CD4-positive, alpha-beta T cell (primary cell): ENCODE measurements at regions not wholly inside any gene's neighbourhood (a gene's known extent, or its start where the extent isn't known, plus 50 kb on each side); places are given as distances from the start of the nearest gene placed in this dataset.

Experiments used
- ATAC-seq: fragments of 200-7000 bp; cut with Tn5 transposase; one replicate; pipeline ENCODE4 v1.10.0; 2022; ENCODE audit warnings: mild to moderate bottlenecking; ENCODE audit not compliant: poor library complexity
- CTCF ChIA-PET: fragments of 350-600 bp; sonication (Branson Sonifier 250); formaldehyde crosslinking; loops from one replicate; lab custom pipeline; 2021; ENCODE audit warnings: antibody characterized with exemption, inconsistent platforms; lab: Charles Lee
- POLR2A ChIA-PET: fragments of 350-600 bp; sonication (Branson Sonifier 250); formaldehyde crosslinking; loops from one replicate; lab custom pipeline; 2021; ENCODE audit warnings: antibody characterized with exemption, inconsistent platforms; lab: Charles Lee
- DNase-seq, 14 experiments: peaks; one replicate each; pipeline ENCODE4 v3.0.0-alpha.2; 2013 to 2020; ENCODE audit warnings: mixed read lengths in 2 of 14
- H3K27ac ChIP-seq, 2 donors: one replicate each; pipeline versions ENCODE4 v1.5.1 to v1.7.0; 2013; ENCODE audit warnings: low read length in 2 of 2, low read depth in 1 of 2, mild to moderate bottlenecking in 1 of 2
- H3K27me3 ChIP-seq, 2 experiments: 1 replicate in 1 of 2; 2 replicates in 1 of 2; pipeline versions ENCODE4 v1.6.1 to v1.7.0; 2013; ENCODE audit warnings: low read length in 2 of 2, control low read depth in 1 of 2, mild to moderate bottlenecking in 1 of 2, moderate library complexity in 1 of 2; ENCODE audit not compliant: insufficient read depth in 2 of 2, control insufficient read depth in 1 of 2
- H3K36me3 ChIP-seq: one replicate; pipeline ENCODE4 v1.6.1; 2013; ENCODE audit warnings: low read length, control low read depth; ENCODE audit not compliant: insufficient read depth
- H3K4me1 ChIP-seq: one replicate; pipeline ENCODE4 v1.6.1; 2013; ENCODE audit warnings: low read length, control low read depth; ENCODE audit not compliant: insufficient read depth
- H3K4me3 ChIP-seq: one replicate; pipeline ENCODE4 v1.5.1; 2013; ENCODE audit warnings: mild to moderate bottlenecking, low read length, moderate library complexity
- H3K9me3 ChIP-seq, 2 experiments: 1 replicate in 1 of 2; 2 replicates in 1 of 2; pipeline versions ENCODE4 v1.6.1 to v1.7.0; 2013; ENCODE audit warnings: low read length in 2 of 2, mild to moderate bottlenecking in 2 of 2, control low read depth in 1 of 2, moderate library complexity in 1 of 2; ENCODE audit not compliant: control insufficient read depth in 1 of 2, insufficient read depth in 1 of 2
- H3K27ac Mint-ChIP-seq: one replicate; pipeline ENCODE4 v1.8.0; 2020; ENCODE audit warnings: mixed read lengths
- H3K27me3 Mint-ChIP-seq: one replicate; pipeline ENCODE4 v1.8.0; 2021; ENCODE audit warnings: mixed read lengths
- H3K36me3 Mint-ChIP-seq: one replicate; pipeline ENCODE4 v1.8.0; 2021; ENCODE audit warnings: low read depth, mixed read lengths
- H3K4me1 Mint-ChIP-seq: one replicate; pipeline ENCODE4 v1.8.0; 2021; ENCODE audit warnings: low read depth, mixed read lengths
- H3K4me3 Mint-ChIP-seq: one replicate; pipeline ENCODE4 v1.8.0; 2020; ENCODE audit warnings: mild to moderate bottlenecking, mixed read lengths
- H3K9me3 Mint-ChIP-seq: one replicate; pipeline ENCODE4 v1.8.0; 2020; ENCODE audit warnings: mixed read lengths
- CTCF ChIP-seq: fragments of 200-600 bp; IDR thresholded peaks from one replicate; pipeline ENCODE4 v1.8.0; 2022; ENCODE audit warnings: antibody characterized with exemption, mild to moderate bottlenecking
- intact Hi-C, 2 experiments: fragments of 100-400 bp; cut with DNase I in 1 of 2; cut with micrococcal nuclease in 1 of 2; formaldehyde crosslinking; loops; one replicate each; pipeline versions ENCODE4 v1.15.1 to v1.9.0; 2023 to 2025; cut with DNase I, micrococcal nuclease

- no peak overlapping the region for H3K4me3 ChIP-seq
- no peak overlapping the region for H3K4me3 Mint-ChIP-seq
- no peaks in the 10 kb centered on the region for H3K4me1 Mint-ChIP-seq
- no peaks in the 10 kb centered on the region for H3K27me3 ChIP-seq
- ATAC-seq (no peak), DNase-seq (no peak)
- TF ChIP-seq CTCF, result no peak
- peaks cover 0 to 10% of the 10 kb centered on the region in 2 experiments for H3K9me3 ChIP-seq
- peaks cover 2% of the 10 kb centered on the region for H3K9me3 Mint-ChIP-seq
- H3K27me3 Mint-ChIP-seq, result peaks cover 4% of the 10 kb centered on the region
- ChIA-PET CTCF (no interaction called here), POLR2A (no interaction called here)
- H3K27ac ChIP-seq, result no peak overlapping the region
- H3K36me3 Mint-ChIP-seq, result no peaks in the 10 kb centered on the region
- H3K4me1 ChIP-seq, result no peaks in the 10 kb centered on the region
- H3K36me3 ChIP-seq, result no peaks in the 10 kb centered on the region
- intact Hi-C loops, result no loop called here
- no peak overlapping the region for H3K27ac Mint-ChIP-seq
These were observed 237.2 kb downstream of the TFAP2A start for GRCh38 chr6:10177704-10178103.

- DNase-seq, result no peak
- ChIA-PET POLR2A (no interaction called here), CTCF (no interaction called here)
- TF ChIP-seq CTCF, result no peak
- H3K4me1 ChIP-seq, result no peaks in the 10 kb centered on the region
- no peak for ATAC-seq
- Mint-ChIP-seq H3K36me3 (no peaks in the 10 kb centered on the region), H3K27ac (no peak overlapping the region), H3K27me3 (peaks cover 9% of the 10 kb centered on the region), H3K9me3 (peaks cover 6% of the 10 kb centered on the region), H3K4me1 (no peaks in the 10 kb centered on the region), H3K4me3 (no peak overlapping the region)
- peaks cover 0 to 13% of the 10 kb centered on the region in 2 experiments for H3K9me3 ChIP-seq
- H3K27ac ChIP-seq, result no peak overlapping the region
- intact Hi-C loops, result no loop called here
- no peak overlapping the region for H3K4me3 ChIP-seq
- H3K36me3 ChIP-seq, result no peaks in the 10 kb centered on the region
- no peaks in the 10 kb centered on the region for H3K27me3 ChIP-seq
These were observed 239.5 kb downstream of the TFAP2A start for GRCh38 chr6:10175362-10175761.

- ChIA-PET POLR2A (no interaction called here), CTCF (no interaction called here)
- Histone ChIP-seq H3K27ac (no peak overlapping the region), H3K9me3 (peaks cover 0 to 8% of the 10 kb centered on the region in 2 experiments), H3K27me3 (no peaks in the 10 kb centered on the region), H3K4me3 (no peak overlapping the region), H3K36me3 (no peaks in the 10 kb centered on the region), H3K4me1 (no peaks in the 10 kb centered on the region)
- Mint-ChIP-seq H3K9me3 (peaks cover 8% of the 10 kb centered on the region), H3K27me3 (peaks cover 9% of the 10 kb centered on the region), H3K27ac (no peak overlapping the region), H3K4me1 (no peaks in the 10 kb centered on the region), H3K4me3 (no peak overlapping the region), H3K36me3 (no peaks in the 10 kb centered on the region)
- intact Hi-C loops, result no loop called here
- ATAC-seq (no peak), DNase-seq (no peak)
- no peak for TF ChIP-seq CTCF
These were observed 240.1 kb downstream of the TFAP2A start for GRCh38 chr6:10174761-10175160.
